A673 (cell line): ENCODE measurements at regions not wholly inside any gene's neighbourhood (a gene's known extent, or its start where the extent isn't known, plus 50 kb on each side); places are given as distances from the start of the nearest gene placed in this dataset.

Source experiments
- BruUV-seq: library from RNA; stranded (reverse); fragments of 400-500 nt; replicated peaks from 2 replicates; lab custom pipeline; 2021; lab: Mats Ljungman, UMichigan
- CTCF ChIA-PET: fragments of 300-600 bp; sonication (Branson Sonifier 250); formaldehyde crosslinking; loops from one replicate; lab custom pipeline; 2022; ENCODE audit warnings: antibody characterized with exemption; lab: Charles Lee
- POLR2A ChIA-PET: fragments of 300-600 bp; sonication (Branson Sonifier 250); formaldehyde crosslinking; loops from one replicate; lab custom pipeline; 2022; ENCODE audit warnings: antibody characterized with exemption; ENCODE audit not compliant: low non-redundant PET; lab: Charles Lee
- DNase-seq: peaks from one replicate; pipeline ENCODE4 v3.0.0-alpha.2; 2015; ENCODE audit warnings: low spot score
- H3K27ac ChIP-seq: fragments of 200-600 bp; sonication (generic); 2 replicates; pipeline ENCODE4 v1.5.1; 2016; ENCODE audit warnings: mixed run types, low read depth, mild to moderate bottlenecking, mixed read lengths, antibody characterized with exemption, low read length; ENCODE audit not compliant: poor library complexity, severe bottlenecking
- H3K27me3 ChIP-seq: fragments of 200-600 bp; sonication (generic); replicated peaks from 2 replicates; pipeline ENCODE4 v1.6.1; 2017; ENCODE audit warnings: mixed run types, low read depth, mild to moderate bottlenecking, mixed read lengths, antibody characterized with exemption, low read length; ENCODE audit not compliant: insufficient read depth, poor library complexity
- H3K36me3 ChIP-seq: fragments of 200-600 bp; sonication (generic); 2 replicates; pipeline ENCODE4 v1.6.1; 2016; ENCODE audit warnings: mixed run types, mild to moderate bottlenecking, mixed read lengths, antibody characterized with exemption, low read length; ENCODE audit not compliant: insufficient read depth, poor library complexity, severe bottlenecking
- H3K4me1 ChIP-seq: fragments of 200-600 bp; sonication (generic); 2 replicates; pipeline ENCODE4 v1.6.1; 2017; ENCODE audit warnings: mixed run types, mild to moderate bottlenecking, mixed read lengths, antibody characterized with exemption, low read length; ENCODE audit not compliant: insufficient read depth, poor library complexity, severe bottlenecking
- H3K4me3 ChIP-seq: fragments of 200-600 bp; sonication (generic); 2 replicates; pipeline ENCODE4 v1.5.1; 2016; ENCODE audit warnings: low read depth, mixed run types, mild to moderate bottlenecking, mixed read lengths, low read length; ENCODE audit not compliant: poor library complexity, severe bottlenecking
- H3K9me3 ChIP-seq: fragments of 200-600 bp; sonication (generic); 2 replicates; pipeline ENCODE4 v1.6.1; 2016; ENCODE audit warnings: mixed run types, low read depth, mild to moderate bottlenecking, mixed read lengths, antibody characterized with exemption, low read length; ENCODE audit not compliant: poor library complexity, severe bottlenecking
- EZH2 ChIP-seq: fragments of 200-600 bp; sonication (generic); IDR thresholded peaks from 2 replicates; pipeline ENCODE4 v1.6.1; 2017; ENCODE audit warnings: borderline replicate concordance, low read depth, mild to moderate bottlenecking, mixed read lengths, antibody characterized with exemption, low read length; ENCODE audit not compliant: poor library complexity, severe bottlenecking
- intact Hi-C: fragments of 100-400 bp; cut with micrococcal nuclease; formaldehyde crosslinking; loops from one replicate; pipeline ENCODE4 v1.10.0; 2022; ENCODE audit not compliant: unreplicated experiment
- TF ChIP-seq, protein P1 (sequence below): fragments of 300-800, 200-600 bp; sonication (generic); conservative IDR thresholded peaks from 2 replicates; pipeline ENCODE4 v1.5.1; 2017; ENCODE audit warnings: low read depth, mild to moderate bottlenecking, antibody characterized with exemption, low read length, moderate library complexity, mixed read lengths

DNA sequence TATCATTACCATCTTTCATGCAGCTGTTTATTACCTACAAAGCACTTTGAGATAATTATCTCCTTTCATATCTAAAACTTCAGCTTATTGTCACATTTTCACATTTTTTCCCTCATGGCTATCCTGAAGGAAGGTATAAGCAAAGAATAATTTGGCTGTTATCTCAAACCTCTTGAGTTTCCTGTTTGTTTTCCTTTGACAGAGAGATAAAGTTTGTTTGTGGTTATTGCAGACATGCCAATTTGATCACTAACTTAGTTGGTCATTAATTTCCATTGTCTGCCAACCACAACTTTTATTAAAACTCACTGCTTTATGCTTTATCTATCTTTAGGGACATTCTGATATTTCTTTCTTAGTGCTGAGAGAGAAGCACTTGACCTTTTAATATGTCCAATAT, 89.8 kb upstream of the SPANXB1 start:
- CTCF ChIA-PET: no interaction called here
- Histone ChIP-seq H3K27me3 (no peaks in the 10 kb centered on the region), H3K27ac (no peak overlapping the region), H3K9me3 (no peaks in the 10 kb centered on the region), H3K4me1 (no peaks in the 10 kb centered on the region), H3K36me3 (no peaks in the 10 kb centered on the region), H3K4me3 (no peak overlapping the region)
- intact Hi-C loops: no loop called here
- no TSS peak for BruUV-seq
- POLR2A ChIA-PET: no interaction called here
- TF ChIP-seq, protein P1, sequence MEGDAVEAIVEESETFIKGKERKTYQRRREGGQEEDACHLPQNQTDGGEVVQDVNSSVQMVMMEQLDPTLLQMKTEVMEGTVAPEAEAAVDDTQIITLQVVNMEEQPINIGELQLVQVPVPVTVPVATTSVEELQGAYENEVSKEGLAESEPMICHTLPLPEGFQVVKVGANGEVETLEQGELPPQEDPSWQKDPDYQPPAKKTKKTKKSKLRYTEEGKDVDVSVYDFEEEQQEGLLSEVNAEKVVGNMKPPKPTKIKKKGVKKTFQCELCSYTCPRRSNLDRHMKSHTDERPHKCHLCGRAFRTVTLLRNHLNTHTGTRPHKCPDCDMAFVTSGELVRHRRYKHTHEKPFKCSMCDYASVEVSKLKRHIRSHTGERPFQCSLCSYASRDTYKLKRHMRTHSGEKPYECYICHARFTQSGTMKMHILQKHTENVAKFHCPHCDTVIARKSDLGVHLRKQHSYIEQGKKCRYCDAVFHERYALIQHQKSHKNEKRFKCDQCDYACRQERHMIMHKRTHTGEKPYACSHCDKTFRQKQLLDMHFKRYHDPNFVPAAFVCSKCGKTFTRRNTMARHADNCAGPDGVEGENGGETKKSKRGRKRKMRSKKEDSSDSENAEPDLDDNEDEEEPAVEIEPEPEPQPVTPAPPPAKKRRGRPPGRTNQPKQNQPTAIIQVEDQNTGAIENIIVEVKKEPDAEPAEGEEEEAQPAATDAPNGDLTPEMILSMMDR: no peak
- no peak for TF ChIP-seq EZH2
- DNase-seq: no peak

DNA sequence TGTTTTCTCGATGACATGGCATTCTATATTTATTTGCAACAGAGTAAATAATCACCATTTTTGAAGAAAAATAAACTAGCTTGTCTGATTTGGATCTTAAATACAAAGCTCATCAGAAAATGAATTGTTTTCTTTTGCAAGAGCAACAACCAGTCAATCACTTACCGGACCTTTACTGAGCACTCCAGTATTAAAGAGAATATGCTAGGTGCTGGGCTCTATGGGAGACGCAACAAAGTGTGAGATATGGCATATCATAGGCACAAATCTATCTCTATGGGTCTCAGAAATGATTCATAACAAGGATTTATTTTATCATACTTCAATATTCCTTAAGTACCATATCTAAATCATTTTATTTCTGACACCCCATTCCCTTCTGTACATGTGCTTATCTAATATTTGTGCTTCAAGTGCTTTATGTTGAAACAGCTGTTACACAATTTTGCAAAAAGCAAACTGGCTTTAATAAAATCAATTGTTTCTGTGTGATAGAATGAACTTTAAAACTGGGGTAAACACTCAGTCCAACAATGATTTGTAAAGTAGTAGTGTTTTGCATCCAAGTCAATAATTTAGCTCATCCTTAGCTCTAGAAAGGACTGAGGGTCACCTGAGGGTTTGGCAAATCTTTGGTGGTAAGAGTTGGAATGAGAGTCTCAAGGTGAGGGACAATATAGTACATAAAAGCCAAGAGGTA, 88.4 kb upstream of the SPANXB1 start:
- H3K4me3 ChIP-seq: no peak overlapping the region
- CTCF ChIA-PET: no interaction called here
- no peaks in the 10 kb centered on the region for H3K4me1 ChIP-seq
- H3K36me3 ChIP-seq: no peaks in the 10 kb centered on the region
- no peak for DNase-seq
- POLR2A ChIA-PET: interaction anchor here (0.6 kb wide), 1 partner anchor 958 kb away, joined by 3 read pairs; no protein-coding TSS in a partner anchor
- no peaks in the 10 kb centered on the region for H3K27me3 ChIP-seq
- no peak overlapping the region for H3K27ac ChIP-seq
- no TSS peak for BruUV-seq
- intact Hi-C loops: no loop called here
- TF ChIP-seq, protein P1: no peak
- TF ChIP-seq EZH2: no peak
- no peaks in the 10 kb centered on the region for H3K9me3 ChIP-seq

DNA sequence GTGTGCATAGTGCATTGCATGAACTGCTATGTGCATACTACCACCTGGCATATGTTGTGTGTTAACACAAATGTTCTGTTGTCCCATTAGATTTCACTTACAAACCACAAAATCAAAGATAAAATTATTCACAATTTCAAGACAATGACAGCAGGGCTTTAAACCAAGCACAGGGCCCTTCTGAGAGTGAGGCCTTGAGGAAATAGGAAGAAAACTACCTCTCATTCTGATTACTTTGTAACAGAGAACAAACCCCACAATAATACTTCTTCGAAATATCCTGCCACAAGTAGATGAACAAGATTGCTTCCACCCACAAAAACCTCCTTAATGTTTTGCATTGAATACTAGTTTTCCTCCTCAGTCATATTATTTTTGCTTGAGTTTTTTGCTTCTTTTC, 85.5 kb upstream of the SPANXB1 start:
- BruUV-seq: no TSS peak
- no peak for DNase-seq
- ChIA-PET POLR2A (no interaction called here), CTCF (no interaction called here)
- Histone ChIP-seq H3K4me3 (no peak overlapping the region), H3K36me3 (no peaks in the 10 kb centered on the region), H3K27ac (no peak overlapping the region), H3K9me3 (no peaks in the 10 kb centered on the region), H3K4me1 (no peaks in the 10 kb centered on the region), H3K27me3 (no peaks in the 10 kb centered on the region)
- TF ChIP-seq EZH2: no peak
- TF ChIP-seq, protein P1: no peak
- intact Hi-C loops: loop anchor here (5.0 kb wide), 1 partner anchor 360 kb away; no protein-coding TSS in a partner anchor
